ENCODE measurements at regions not wholly inside any gene's neighbourhood (a gene's known extent, or its start where the extent isn't known, plus 50 kb on each side); places are given as distances from the start of the nearest gene placed in this dataset.

DNA sequence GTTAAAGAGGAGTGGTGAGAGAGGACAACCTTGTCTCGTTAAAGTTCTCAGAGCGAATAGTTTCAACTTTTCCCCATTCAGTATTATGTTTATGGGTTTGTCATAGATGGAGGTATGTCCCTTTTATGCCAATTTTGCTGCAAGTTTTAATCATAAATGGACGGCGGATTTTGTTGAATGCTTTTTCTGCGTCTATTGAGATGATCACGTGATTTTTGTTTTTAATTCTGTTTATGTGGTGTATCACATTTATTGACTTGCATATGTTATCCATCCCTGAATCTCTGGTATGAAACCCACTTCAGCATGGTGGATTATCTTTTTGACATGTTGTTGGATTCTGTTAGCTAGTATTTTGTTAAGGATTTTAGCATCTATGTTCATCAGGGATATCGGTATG, 1123.8 kb upstream of the KLHL29 start:
- TF ChIP-seq, protein P1, sequence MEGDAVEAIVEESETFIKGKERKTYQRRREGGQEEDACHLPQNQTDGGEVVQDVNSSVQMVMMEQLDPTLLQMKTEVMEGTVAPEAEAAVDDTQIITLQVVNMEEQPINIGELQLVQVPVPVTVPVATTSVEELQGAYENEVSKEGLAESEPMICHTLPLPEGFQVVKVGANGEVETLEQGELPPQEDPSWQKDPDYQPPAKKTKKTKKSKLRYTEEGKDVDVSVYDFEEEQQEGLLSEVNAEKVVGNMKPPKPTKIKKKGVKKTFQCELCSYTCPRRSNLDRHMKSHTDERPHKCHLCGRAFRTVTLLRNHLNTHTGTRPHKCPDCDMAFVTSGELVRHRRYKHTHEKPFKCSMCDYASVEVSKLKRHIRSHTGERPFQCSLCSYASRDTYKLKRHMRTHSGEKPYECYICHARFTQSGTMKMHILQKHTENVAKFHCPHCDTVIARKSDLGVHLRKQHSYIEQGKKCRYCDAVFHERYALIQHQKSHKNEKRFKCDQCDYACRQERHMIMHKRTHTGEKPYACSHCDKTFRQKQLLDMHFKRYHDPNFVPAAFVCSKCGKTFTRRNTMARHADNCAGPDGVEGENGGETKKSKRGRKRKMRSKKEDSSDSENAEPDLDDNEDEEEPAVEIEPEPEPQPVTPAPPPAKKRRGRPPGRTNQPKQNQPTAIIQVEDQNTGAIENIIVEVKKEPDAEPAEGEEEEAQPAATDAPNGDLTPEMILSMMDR (IDR thresholded peaks at IDR 0.05; ENCODE audit: low read depth, low read length), result no peak
- DNase-seq (ENCODE audit: extremely low read depth, low read depth), result no peak

DNA sequence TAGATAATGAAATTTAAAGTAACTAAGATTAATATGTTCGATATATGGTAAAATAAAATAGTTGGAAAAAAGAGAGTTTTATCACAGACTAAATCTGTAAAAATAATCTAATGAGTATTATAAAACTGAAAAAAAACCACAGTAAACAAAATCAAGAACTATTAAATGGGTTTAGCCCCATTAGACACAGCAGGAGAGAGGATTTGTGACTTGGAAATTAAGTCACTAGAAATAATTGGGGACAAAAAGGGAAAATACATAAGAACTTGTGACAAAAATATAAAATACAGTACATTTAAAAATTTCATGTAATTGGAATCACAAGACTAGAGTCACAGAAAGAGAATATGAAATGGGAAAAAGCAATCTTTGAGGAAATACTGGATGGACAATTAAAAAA, 1114.6 kb upstream of the KLHL29 start:
- no peak for DNase-seq (ENCODE audit: extremely low read depth, low read depth)
- TF ChIP-seq, protein P1 (IDR thresholded peaks at IDR 0.05; ENCODE audit: low read depth, low read length), result no peak

DNA sequence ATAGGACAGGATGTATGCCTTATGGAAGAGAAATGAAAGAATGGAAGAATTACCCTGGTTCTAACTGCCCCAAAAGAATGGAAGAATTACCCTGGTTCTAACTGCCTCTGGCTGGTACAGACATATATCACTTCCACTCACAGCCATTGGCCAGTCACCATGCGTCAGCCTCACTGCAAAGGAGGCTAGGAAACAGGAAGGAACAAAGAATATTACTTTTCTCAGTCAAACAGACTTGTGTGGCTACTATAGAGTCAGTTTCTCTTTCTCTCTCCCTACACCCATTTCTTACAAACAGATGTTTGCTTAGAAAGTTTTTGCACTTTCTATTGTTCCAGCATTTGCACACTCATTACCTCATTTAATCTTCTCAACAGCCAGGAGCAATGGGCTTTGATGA, 1111.1 kb upstream of the KLHL29 start:
- no peak for DNase-seq (ENCODE audit: extremely low read depth, low read depth)
- TF ChIP-seq, protein P1 (IDR thresholded peaks at IDR 0.05; ENCODE audit: low read depth, low read length), result no peak

DNA sequence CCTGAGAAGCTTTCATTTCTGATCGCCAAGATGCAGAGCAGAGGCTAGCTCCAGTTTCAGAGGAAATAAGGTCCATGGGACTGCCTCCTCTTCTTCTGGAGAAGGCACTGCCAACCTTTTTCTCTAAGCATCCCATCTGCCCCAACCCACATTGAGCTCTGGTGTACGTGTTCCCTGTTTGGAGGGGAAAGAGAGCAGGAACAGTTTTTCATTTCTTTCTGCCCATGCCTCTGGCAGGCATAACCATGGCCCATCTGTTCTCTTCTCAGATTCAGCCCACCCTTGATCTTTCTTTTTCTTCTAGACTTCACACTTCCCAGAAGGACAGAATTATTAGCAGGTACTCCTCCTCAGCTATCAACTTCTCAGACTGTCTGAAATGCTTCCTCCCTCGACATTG, 1110.3 kb upstream of the KLHL29 start:
- TF ChIP-seq, protein P1 (IDR thresholded peaks at IDR 0.05; ENCODE audit: low read depth, low read length), result no peak
- no peak for DNase-seq (ENCODE audit: extremely low read depth, low read depth)

DNA sequence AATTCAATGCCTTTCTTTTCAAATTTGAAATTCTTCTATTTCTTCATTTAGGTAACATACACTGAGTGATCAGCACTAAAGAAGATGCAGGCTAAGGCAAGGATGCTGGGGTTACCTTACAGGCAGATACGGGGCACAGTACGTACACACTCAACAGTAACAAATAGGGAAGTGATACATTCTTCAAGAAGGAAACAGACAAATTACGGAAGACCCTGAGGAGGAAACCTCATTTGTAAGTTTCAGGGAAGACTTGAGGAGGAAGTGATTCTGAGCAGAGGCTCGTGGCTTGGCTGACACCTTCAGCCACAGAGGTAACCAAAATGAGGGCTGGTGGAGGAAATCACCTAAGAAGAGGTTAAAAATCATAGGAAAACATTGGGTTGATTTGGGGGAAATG, 1108.3 kb upstream of the KLHL29 start:
- no peak for DNase-seq (ENCODE audit: extremely low read depth, low read depth)
- TF ChIP-seq, protein P1 (IDR thresholded peaks at IDR 0.05; ENCODE audit: low read depth, low read length), result no peak

DNA sequence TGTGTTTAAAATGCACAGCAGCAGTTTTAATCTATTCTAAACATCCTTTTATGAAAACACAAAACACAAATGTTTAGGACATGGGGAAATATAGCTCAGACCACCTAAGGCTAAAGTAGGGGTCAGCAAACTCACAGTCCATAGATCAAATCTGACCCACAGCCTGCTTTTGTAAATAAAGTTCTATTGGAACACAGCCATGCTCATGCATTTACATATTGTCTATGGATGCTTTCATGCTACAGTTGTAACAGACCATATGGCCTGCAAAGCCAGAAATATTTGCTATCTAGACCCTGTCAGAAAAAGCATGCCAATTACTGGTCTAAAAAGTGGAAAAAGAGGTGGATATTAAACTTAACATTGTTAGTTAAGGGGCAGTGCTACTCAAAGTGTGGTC, 1105.4 kb upstream of the KLHL29 start:
- TF ChIP-seq, protein P1 (IDR thresholded peaks at IDR 0.05; ENCODE audit: low read depth, low read length), result no peak
- DNase-seq (ENCODE audit: extremely low read depth, low read depth), result no peak

DNA sequence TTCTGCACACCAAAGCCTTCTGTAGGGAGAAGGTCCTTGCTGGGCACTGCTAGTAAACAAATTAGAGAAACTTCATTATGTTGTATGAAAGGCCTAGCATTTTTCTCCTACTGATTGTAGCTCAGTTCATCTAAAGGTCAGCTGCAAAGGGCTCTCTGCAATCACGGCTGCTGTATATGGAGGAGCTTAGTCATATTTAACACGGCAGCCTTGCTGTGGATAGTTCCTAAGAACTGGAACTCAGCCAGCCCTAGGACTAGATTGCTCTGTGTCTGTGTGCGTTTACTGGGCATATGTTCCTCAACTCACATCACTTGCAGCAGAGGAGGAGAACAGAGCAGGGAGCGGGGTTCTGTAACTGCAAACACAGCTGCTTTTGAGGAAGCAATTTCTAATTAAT, 1103.9 kb upstream of the KLHL29 start:
- DNase-seq (ENCODE audit: extremely low read depth, low read depth), result no peak
- TF ChIP-seq, protein P1 (IDR thresholded peaks at IDR 0.05; ENCODE audit: low read depth, low read length), result no peak
